Esophagus muscularis mucosa (tissue), 4 donors: ENCODE measurements at regions not wholly inside any gene's neighbourhood (a gene's known extent, or its start where the extent isn't known, plus 50 kb on each side); places are given as distances from the start of the nearest gene placed in this dataset.

Experiments used
- DNase-seq: peaks from one replicate; pipeline ENCODE4 v3.0.0-alpha.2; 2017; ENCODE audit errors: extremely low spot score
- H3K27ac ChIP-seq, 4 donors: fragments of 200-600 bp; sonication (generic); replicated peaks in 1 of 4; 1 replicate in 3 of 4; 2 replicates in 1 of 4; pipeline ENCODE4 v1.5.1; 2016 to 2019; ENCODE audit warnings: mild to moderate bottlenecking in 1 of 4
- H3K27me3 ChIP-seq, 4 donors: fragments of 200-600 bp; sonication (generic); one replicate each; pipeline versions ENCODE4 v1.5.1 to v1.6.0; 2016 to 2019
- H3K36me3 ChIP-seq, 4 donors: fragments of 200-600 bp; sonication (generic); one replicate each; pipeline ENCODE4 v1.5.1; 2016 to 2019
- H3K4me1 ChIP-seq, 4 donors: fragments of 200-600 bp; sonication (generic); one replicate each; pipeline ENCODE4 v1.5.1; 2016 to 2019
- H3K4me3 ChIP-seq, 4 donors: fragments of 200-600 bp; sonication (generic); 1 replicate in 2 of 4; 2 replicates in 2 of 4; pipeline ENCODE4 v1.5.1; 2016 to 2019; ENCODE audit warnings: mild to moderate bottlenecking in 4 of 4, moderate library complexity in 1 of 4
- H3K9me3 ChIP-seq, 4 donors: fragments of 200-600 bp; sonication (generic); 1 replicate in 3 of 4; 2 replicates in 1 of 4; pipeline ENCODE4 v1.5.1; 2016 to 2019
- EP300 ChIP-seq: sonication (generic); formaldehyde crosslinking; IDR thresholded peaks from one replicate; pipeline ENCODE4 v1.6.1; 2017; ENCODE audit warnings: antibody characterized with exemption
- POLR2A ChIP-seq: fragments of 450-650 bp; IDR thresholded peaks from one replicate; pipeline ENCODE4 v1.6.1; 2017; ENCODE audit warnings: antibody characterized with exemption, moderate library complexity, mild to moderate bottlenecking, low read depth
- POLR2AphosphoS5 ChIP-seq, 2 donors: sonication (generic); formaldehyde crosslinking; IDR thresholded peaks; one replicate each; pipeline ENCODE4 v1.6.1; 2017; ENCODE audit warnings: antibody characterized with exemption in 2 of 2
- WGBS: methylation state at CpG from one replicate; pipeline ENCODE4 v1.1.5; 2018; 5-methylcytosine and 5-hydroxymethylcytosine counted together
- intact Hi-C: fragments of 100-400 bp; cut with DNase I; formaldehyde crosslinking; loops from one replicate; pipeline ENCODE4 v1.15.1; 2023
- TF ChIP-seq, protein P1 (sequence below), 3 experiments: fragments of 200-600 bp in 2 of 3; fragments of 450-650 bp in 1 of 3; sonication (generic) in 2 of 3; IDR thresholded peaks; one replicate each; pipeline ENCODE4 v1.5.1; 2017 to 2019; ENCODE audit warnings: antibody characterized with exemption in 3 of 3, mild to moderate bottlenecking in 2 of 3, moderate library complexity in 1 of 3

DNA sequence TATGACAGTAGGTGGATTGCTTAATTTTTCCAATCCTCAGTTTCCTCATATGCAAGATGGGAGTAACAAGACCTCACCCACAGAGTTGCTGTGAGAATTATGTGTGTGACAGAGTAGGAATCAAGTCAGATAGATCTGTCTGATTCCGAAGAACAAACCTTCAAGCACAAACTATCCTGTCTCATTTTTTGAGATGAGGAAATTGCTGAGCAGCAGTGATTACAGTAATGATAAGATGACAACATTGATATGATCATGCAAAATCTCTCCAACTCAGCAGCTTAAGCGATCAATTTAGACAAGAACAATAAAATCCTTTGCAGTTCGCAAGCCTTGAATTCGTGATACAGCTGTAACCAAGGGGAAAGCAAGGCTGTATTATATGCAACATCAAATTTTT is 474.1 kb downstream of the OMA1 start:
- Histone ChIP-seq H3K27me3 (no peaks in the 10 kb centered on the region), H3K4me1 (no peaks in the 10 kb centered on the region), H3K9me3 (no peaks in the 10 kb centered on the region), H3K27ac (no peak overlapping the region), H3K4me3 (no peak overlapping the region), H3K36me3 (no peaks in the 10 kb centered on the region)
- no peak for DNase-seq
- intact Hi-C loops: no loop called here
- 89% methylated on average over 4 of the region's 4 CpGs for WGBS
- TF ChIP-seq, protein P1, sequence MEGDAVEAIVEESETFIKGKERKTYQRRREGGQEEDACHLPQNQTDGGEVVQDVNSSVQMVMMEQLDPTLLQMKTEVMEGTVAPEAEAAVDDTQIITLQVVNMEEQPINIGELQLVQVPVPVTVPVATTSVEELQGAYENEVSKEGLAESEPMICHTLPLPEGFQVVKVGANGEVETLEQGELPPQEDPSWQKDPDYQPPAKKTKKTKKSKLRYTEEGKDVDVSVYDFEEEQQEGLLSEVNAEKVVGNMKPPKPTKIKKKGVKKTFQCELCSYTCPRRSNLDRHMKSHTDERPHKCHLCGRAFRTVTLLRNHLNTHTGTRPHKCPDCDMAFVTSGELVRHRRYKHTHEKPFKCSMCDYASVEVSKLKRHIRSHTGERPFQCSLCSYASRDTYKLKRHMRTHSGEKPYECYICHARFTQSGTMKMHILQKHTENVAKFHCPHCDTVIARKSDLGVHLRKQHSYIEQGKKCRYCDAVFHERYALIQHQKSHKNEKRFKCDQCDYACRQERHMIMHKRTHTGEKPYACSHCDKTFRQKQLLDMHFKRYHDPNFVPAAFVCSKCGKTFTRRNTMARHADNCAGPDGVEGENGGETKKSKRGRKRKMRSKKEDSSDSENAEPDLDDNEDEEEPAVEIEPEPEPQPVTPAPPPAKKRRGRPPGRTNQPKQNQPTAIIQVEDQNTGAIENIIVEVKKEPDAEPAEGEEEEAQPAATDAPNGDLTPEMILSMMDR (IDR thresholded peaks at IDR 0.05): no peak
- TF ChIP-seq POLR2A: no peak
- TF ChIP-seq EP300: no peak
- no peak for TF ChIP-seq POLR2AphosphoS5 (IDR thresholded peaks at IDR 0.05)

DNA sequence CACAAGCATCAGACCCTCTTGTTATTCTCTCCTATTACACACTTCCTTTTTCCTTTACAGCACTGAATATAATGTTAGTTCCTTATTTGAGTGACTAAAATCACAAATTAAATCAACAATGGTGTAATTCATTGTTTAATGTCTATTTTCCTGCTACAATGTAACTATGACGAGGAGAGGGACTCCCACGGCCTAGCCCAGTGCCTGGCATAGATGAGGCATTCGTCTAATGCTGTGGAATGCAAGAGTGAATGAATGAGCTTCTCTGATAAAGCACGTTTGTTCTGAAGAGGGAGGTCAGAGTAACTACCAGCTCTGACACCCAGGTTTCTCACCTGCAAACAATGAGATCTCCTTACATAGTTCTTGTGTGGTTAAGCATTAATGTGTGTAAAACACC is 479.4 kb downstream of the OMA1 start:
- TF ChIP-seq EP300: no peak
- no peak for TF ChIP-seq POLR2AphosphoS5 (IDR thresholded peaks at IDR 0.05)
- WGBS: 64% methylated on average over 4 of the region's 4 CpGs

DNA sequence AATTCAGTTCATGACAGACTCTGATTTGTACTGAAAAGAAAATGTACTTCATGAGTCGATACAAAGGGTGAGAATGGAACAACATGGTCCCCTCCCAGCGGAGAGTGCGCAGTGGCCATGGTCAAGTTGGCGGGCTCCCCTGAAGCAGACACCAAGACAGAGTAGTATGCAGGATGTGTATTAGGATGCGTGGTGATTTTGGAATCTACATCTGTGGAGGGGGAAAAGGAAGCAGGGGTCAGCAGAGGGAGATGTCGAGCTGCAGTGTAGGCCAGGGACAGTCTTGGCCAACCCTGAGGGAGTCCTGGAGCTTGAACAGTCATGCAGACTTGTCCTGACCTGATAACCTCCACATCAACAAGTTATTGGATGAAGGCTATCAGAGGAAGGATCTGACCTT is 481.0 kb downstream of the OMA1 start:
- Histone ChIP-seq H3K36me3 (no peaks in the 10 kb centered on the region), H3K27ac (no peak overlapping the region), H3K4me1 (no peaks in the 10 kb centered on the region), H3K27me3 (no peaks in the 10 kb centered on the region), H3K4me3 (no peak overlapping the region), H3K9me3 (no peaks in the 10 kb centered on the region)
- intact Hi-C loops: no loop called here
- DNase-seq: no peak
- WGBS: 85% methylated on average over 6 of the region's 6 CpGs
- TF ChIP-seq POLR2AphosphoS5 (IDR thresholded peaks at IDR 0.05) (no peak), POLR2A (no peak), EP300 (no peak)
- TF ChIP-seq, protein P1 (IDR thresholded peaks at IDR 0.05): no peak

More for the DNA sequence above, 479.4 kb downstream of the OMA1 start:
- H3K36me3 ChIP-seq: no peaks in the 10 kb centered on the region
- H3K9me3 ChIP-seq: no peaks in the 10 kb centered on the region
- DNase-seq: no peak
- H3K27me3 ChIP-seq: no peaks in the 10 kb centered on the region
- no peaks in the 10 kb centered on the region for H3K4me1 ChIP-seq
- intact Hi-C loops: no loop called here
- no peak overlapping the region for H3K27ac ChIP-seq
- no peak overlapping the region for H3K4me3 ChIP-seq

DNA sequence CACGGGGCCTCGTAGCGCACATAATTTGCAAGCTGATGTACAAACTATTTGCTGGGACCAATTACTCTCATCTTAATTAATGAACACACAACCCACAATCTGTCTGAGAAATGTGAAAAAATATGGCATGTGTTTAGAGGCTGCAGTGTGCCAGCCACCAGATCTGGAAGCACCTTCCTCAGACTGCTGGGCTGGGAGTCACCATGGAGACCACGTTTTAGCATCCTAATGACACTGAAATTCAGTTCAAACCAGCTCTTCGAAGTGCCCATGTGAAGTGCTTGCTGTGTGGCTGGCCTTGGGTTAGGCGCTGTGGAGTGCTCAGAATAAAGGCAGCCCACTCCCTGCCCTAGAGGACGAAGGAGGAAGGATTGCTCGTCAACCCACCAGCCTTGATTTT is 482.4 kb downstream of the OMA1 start:
- Histone ChIP-seq H3K27ac (no peak overlapping the region), H3K4me3 (no peak overlapping the region), H3K4me1 (no peaks in the 10 kb centered on the region), H3K36me3 (no peaks in the 10 kb centered on the region), H3K27me3 (no peaks in the 10 kb centered on the region), H3K9me3 (no peaks in the 10 kb centered on the region)
- intact Hi-C loops: no loop called here
- TF ChIP-seq EP300 (no peak), POLR2A (no peak), POLR2AphosphoS5 (IDR thresholded peaks at IDR 0.05) (no peak)
- TF ChIP-seq, protein P1 (IDR thresholded peaks at IDR 0.05): no peak
- DNase-seq: no peak
- 95% methylated on average over 6 of the region's 8 CpGs for WGBS

DNA sequence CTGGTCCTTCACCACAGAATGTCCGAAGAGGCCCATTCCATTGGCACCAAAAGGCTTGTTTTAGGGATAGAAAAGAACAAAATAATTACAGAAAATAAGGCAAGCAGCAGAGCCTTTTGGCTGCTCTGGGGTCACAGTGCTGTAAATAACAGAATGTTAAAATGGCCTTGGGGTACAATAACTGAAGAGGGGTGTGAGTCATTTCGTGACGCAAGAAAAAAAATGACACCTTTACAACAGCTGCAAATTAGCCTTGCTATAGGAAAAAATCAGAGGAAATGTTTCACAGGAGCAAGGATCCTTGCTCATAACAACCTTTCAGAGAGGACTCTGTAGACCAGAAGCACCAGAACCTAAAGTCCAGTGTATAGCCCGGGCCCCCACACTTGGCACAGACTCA is 483.4 kb downstream of the OMA1 start:
- H3K4me1 ChIP-seq: no peaks in the 10 kb centered on the region
- H3K4me3 ChIP-seq: no peak overlapping the region
- intact Hi-C loops: no loop called here
- TF ChIP-seq POLR2AphosphoS5 (IDR thresholded peaks at IDR 0.05): no peak
- TF ChIP-seq, protein P1 (IDR thresholded peaks at IDR 0.05): no peak
- no peak overlapping the region for H3K27ac ChIP-seq
- 70% methylated on average over 4 of the region's 4 CpGs for WGBS
- H3K27me3 ChIP-seq: no peaks in the 10 kb centered on the region
- no peak for DNase-seq
- H3K36me3 ChIP-seq: no peaks in the 10 kb centered on the region
- no peaks in the 10 kb centered on the region for H3K9me3 ChIP-seq
